ENCODE measurements at regions not wholly inside any gene's neighbourhood (a gene's known extent, or its start where the extent isn't known, plus 50 kb on each side); places are given as distances from the start of the nearest gene placed in this dataset.

DNA sequence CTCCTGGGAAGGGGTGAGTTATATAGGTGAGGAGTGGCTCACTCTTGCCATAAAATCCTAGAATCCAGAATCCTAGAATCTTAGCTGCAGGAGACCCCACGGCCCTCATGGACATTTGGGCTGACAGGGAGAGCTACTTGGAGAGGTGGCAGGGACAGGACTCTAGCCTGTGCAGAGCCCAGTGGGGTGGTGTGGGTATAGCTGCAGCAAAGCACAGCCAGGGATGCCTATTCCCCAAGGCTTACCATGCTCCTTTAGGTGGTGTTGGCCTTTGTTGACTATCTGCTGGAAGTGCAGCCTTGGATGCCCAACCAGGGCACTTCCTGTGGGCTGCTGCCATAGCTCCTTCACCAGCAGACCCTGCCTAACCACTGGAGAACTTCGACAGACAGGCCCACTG, 70.0 kb upstream of the PTPN3 start:
- DNase-seq (ENCODE audit: low spot score), result no peak
- peaks cover 6% of the 10 kb centered on the region for H3K27me3 ChIP-seq (replicated peaks; ENCODE audit: insufficient read depth, low read depth, low read length, poor library complexity)
- no peak overlapping the region for H3K4me3 ChIP-seq (ENCODE audit: low read depth, low read length, poor library complexity, severe bottlenecking)
- intact Hi-C loops (cut with micrococcal nuclease; ENCODE audit: unreplicated experiment), result no loop called here
- no TSS peak for BruUV-seq (replicated peaks)
- ChIA-PET POLR2A (ENCODE audit: low non-redundant PET) (no interaction called here), CTCF (no interaction called here)
- no peaks in the 10 kb centered on the region for H3K4me1 ChIP-seq (ENCODE audit: insufficient read depth, low read length, poor library complexity, severe bottlenecking)
- no peaks in the 10 kb centered on the region for H3K9me3 ChIP-seq (ENCODE audit: low read depth, low read length, poor library complexity, severe bottlenecking)
- no peaks in the 10 kb centered on the region for H3K36me3 ChIP-seq (ENCODE audit: insufficient read depth, low read length, poor library complexity, severe bottlenecking)
- H3K27ac ChIP-seq (ENCODE audit: low read depth, low read length, poor library complexity, severe bottlenecking), result no peak overlapping the region
- no peak for TF ChIP-seq EZH2 (IDR thresholded peaks at IDR 0.05; ENCODE audit: borderline replicate concordance, low read depth, low read length, poor library complexity, severe bottlenecking)
- TF ChIP-seq, protein P1, sequence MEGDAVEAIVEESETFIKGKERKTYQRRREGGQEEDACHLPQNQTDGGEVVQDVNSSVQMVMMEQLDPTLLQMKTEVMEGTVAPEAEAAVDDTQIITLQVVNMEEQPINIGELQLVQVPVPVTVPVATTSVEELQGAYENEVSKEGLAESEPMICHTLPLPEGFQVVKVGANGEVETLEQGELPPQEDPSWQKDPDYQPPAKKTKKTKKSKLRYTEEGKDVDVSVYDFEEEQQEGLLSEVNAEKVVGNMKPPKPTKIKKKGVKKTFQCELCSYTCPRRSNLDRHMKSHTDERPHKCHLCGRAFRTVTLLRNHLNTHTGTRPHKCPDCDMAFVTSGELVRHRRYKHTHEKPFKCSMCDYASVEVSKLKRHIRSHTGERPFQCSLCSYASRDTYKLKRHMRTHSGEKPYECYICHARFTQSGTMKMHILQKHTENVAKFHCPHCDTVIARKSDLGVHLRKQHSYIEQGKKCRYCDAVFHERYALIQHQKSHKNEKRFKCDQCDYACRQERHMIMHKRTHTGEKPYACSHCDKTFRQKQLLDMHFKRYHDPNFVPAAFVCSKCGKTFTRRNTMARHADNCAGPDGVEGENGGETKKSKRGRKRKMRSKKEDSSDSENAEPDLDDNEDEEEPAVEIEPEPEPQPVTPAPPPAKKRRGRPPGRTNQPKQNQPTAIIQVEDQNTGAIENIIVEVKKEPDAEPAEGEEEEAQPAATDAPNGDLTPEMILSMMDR (conservative IDR thresholded peaks at IDR 0.05; ENCODE audit: low read depth, low read length), result no peak

DNA sequence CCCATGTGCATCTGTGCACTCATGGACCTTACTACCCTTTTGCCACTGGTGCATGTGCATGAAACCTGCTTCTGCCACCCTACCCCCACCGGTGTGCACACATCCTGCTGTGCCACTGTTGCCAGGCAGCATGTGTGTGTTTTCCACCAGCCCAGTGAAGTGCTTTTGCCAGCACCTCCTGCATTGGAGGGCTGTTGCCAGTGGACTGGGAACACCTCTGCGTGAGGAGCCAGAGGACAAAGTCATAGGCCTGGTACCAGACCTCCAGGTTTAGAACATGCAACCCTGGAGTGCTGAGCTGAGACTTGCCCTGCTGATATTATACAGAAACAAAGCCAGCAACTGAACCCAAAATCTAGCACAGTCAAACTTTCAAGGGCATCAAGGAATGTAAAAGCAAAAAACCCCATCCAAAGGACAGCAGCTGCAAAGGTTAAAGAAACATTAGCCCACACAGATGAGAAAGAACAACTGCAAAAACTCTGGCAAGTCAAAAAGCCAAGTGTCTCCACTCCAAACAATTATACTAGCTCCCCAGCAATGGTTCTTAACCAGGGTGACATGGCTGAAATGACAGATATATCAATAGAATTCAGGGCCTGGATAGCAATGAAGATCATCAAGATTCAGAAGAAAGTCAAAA, 70.6 kb upstream of the PTPN3 start:
- Histone ChIP-seq H3K36me3 (ENCODE audit: insufficient read depth, low read length, poor library complexity, severe bottlenecking) (no peaks in the 10 kb centered on the region), H3K27me3 (replicated peaks; ENCODE audit: insufficient read depth, low read depth, low read length, poor library complexity) (peaks cover under 1% of the 10 kb centered on the region), H3K4me3 (ENCODE audit: low read depth, low read length, poor library complexity, severe bottlenecking) (no peak overlapping the region), H3K27ac (ENCODE audit: low read depth, low read length, poor library complexity, severe bottlenecking) (no peak overlapping the region), H3K4me1 (ENCODE audit: insufficient read depth, low read length, poor library complexity, severe bottlenecking) (no peaks in the 10 kb centered on the region), H3K9me3 (ENCODE audit: low read depth, low read length, poor library complexity, severe bottlenecking) (no peaks in the 10 kb centered on the region)
- intact Hi-C loops (cut with micrococcal nuclease; ENCODE audit: unreplicated experiment), result no loop called here
- no peak for DNase-seq (ENCODE audit: low spot score)
- CTCF ChIA-PET, result no interaction called here
- POLR2A ChIA-PET (ENCODE audit: low non-redundant PET), result no interaction called here
- no TSS peak for BruUV-seq (replicated peaks)
- TF ChIP-seq, protein P1 (conservative IDR thresholded peaks at IDR 0.05; ENCODE audit: low read depth, low read length), result no peak
- no peak for TF ChIP-seq EZH2 (IDR thresholded peaks at IDR 0.05; ENCODE audit: borderline replicate concordance, low read depth, low read length, poor library complexity, severe bottlenecking)

DNA sequence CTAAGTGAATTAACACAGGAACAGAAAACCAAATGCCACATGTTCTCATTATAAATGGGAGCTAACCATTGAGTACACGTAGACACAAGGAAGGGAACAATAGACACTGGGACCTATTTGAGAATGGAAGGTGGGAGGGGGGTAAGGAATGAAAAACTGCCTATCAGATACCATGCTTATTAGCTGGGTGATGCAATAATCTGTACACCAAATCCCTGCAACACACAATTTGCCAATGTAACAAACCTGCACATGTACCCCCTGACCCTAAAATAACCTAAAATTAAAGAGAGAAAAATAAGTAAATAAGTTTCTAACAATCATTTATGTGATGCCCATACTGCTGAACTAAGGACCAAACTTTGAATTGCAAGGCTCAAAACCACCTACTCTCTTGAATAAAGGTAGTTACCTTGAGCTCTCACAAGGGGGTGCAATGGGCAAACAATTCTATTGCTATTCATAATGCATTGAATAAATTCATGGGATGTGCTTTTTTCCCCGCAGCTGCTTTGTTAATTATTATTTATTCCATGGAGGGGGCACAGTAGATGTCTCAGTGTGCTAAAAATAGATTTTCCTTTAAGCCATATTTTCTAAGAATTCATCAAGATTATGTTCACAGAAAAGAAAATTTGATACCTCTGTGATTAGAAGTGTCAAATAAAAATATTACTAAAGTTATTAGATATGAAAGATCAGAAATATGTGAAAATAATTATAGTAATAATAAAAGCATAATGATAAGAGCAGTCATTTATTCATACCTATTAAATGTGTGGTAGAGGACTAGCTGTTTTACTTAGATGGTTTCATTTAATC, 76.2 kb upstream of the PTPN3 start:
- no peak overlapping the region for H3K4me3 ChIP-seq (ENCODE audit: low read depth, low read length, poor library complexity, severe bottlenecking)
- H3K4me1 ChIP-seq (ENCODE audit: insufficient read depth, low read length, poor library complexity, severe bottlenecking), result no peaks in the 10 kb centered on the region
- ChIA-PET CTCF (interaction anchor here (0.5 to 1.8 kb wide), 5 partner anchors 79 to 578 kb away, joined by 3 to 22 read pairs (median 4); no protein-coding TSS in a partner anchor), POLR2A (ENCODE audit: low non-redundant PET) (interaction anchor here (0.7 kb wide), 1 partner anchor 965 kb away, joined by 3 read pairs; no protein-coding TSS in a partner anchor)
- H3K27me3 ChIP-seq (replicated peaks; ENCODE audit: insufficient read depth, low read depth, low read length, poor library complexity), result no peaks in the 10 kb centered on the region
- BruUV-seq (replicated peaks), result no TSS peak
- H3K36me3 ChIP-seq (ENCODE audit: insufficient read depth, low read length, poor library complexity, severe bottlenecking), result no peaks in the 10 kb centered on the region
- peak; percentile 74 for DNase-seq (ENCODE audit: low spot score)
- no peaks in the 10 kb centered on the region for H3K9me3 ChIP-seq (ENCODE audit: low read depth, low read length, poor library complexity, severe bottlenecking)
- intact Hi-C loops (cut with micrococcal nuclease; ENCODE audit: unreplicated experiment), result loop anchor here (1.0 to 10.0 kb wide), 5 partner anchors 79 to 579 kb away; no protein-coding TSS in a partner anchor
- no peak for TF ChIP-seq EZH2 (IDR thresholded peaks at IDR 0.05; ENCODE audit: borderline replicate concordance, low read depth, low read length, poor library complexity, severe bottlenecking)
- TF ChIP-seq, protein P1 (conservative IDR thresholded peaks at IDR 0.05; ENCODE audit: low read depth, low read length), result peak; percentile 70
- H3K27ac ChIP-seq (ENCODE audit: low read depth, low read length, poor library complexity, severe bottlenecking), result no peak overlapping the region
